OCI-M1 (cell line): ENCODE measurements at regions not wholly inside any gene's neighbourhood (a gene's known extent, or its start where the extent isn't known, plus 50 kb on each side); places are given as distances from the start of the nearest gene placed in this dataset.

Experiments used
- DNase-seq: peaks from one replicate; lab custom pipeline; 2025; lab: John Stamatoyannopoulos, UW

- no peak for DNase-seq
These were observed 127.1 kb downstream of the ENGASE start for GRCh38 chr17:79201536-79202227.

- DNase-seq = no peak
These were observed 126.5 kb downstream of the ENGASE start for GRCh38 chr17:79201119-79201518.

- DNase-seq = no peak
These were observed 122.3 kb downstream of the ENGASE start for GRCh38 chr17:79196913-79197312.

GRCh38 chr17:79192503-79193351, 118.1 kb downstream of the ENGASE start:
- peak; percentile 37 for DNase-seq

GRCh38 chr17:79191270-79191934, 116.8 kb downstream of the ENGASE start:
- no peak for DNase-seq

GRCh38 chr17:79189305-79189704, 114.7 kb downstream of the ENGASE start:
- no peak for DNase-seq

GRCh38 chr17:79188685-79189084, 114.1 kb downstream of the ENGASE start:
- no peak for DNase-seq

- peak; percentile 27 for DNase-seq
These were observed 113.4 kb downstream of the ENGASE start for GRCh38 chr17:79188048-79188447.

- DNase-seq = no peak
These were observed 112.6 kb downstream of the ENGASE start for GRCh38 chr17:79187186-79187585.

GRCh38 chr17:79186406-79186805, 111.8 kb downstream of the ENGASE start:
- DNase-seq = no peak

- no peak for DNase-seq
These were observed 111.0 kb downstream of the ENGASE start for GRCh38 chr17:79185671-79186070.

GRCh38 chr17:79184219-79184618, 109.6 kb downstream of the ENGASE start:
- no peak for DNase-seq

GRCh38 chr17:79183293-79184158, 108.9 kb downstream of the ENGASE start:
- no peak for DNase-seq

GRCh38 chr17:79183043-79183292, 108.3 kb downstream of the ENGASE start:
- no peak for DNase-seq

GRCh38 chr17:79182176-79183042, 107.8 kb downstream of the ENGASE start:
- no peak for DNase-seq

- DNase-seq = no peak
These were observed 105.9 kb downstream of the ENGASE start for GRCh38 chr17:79180358-79181005.

- DNase-seq = no peak
These were observed 104.7 kb downstream of the ENGASE start for GRCh38 chr17:79179334-79179733.

GRCh38 chr17:79177877-79178276, 103.3 kb downstream of the ENGASE start:
- no peak for DNase-seq

GRCh38 chr17:79176792-79177601, 102.4 kb downstream of the ENGASE start:
- DNase-seq = no peak
